ENCODE measurements at regions not wholly inside any gene's neighbourhood (a gene's known extent, or its start where the extent isn't known, plus 50 kb on each side); places are given as distances from the start of the nearest gene placed in this dataset.

DNA sequence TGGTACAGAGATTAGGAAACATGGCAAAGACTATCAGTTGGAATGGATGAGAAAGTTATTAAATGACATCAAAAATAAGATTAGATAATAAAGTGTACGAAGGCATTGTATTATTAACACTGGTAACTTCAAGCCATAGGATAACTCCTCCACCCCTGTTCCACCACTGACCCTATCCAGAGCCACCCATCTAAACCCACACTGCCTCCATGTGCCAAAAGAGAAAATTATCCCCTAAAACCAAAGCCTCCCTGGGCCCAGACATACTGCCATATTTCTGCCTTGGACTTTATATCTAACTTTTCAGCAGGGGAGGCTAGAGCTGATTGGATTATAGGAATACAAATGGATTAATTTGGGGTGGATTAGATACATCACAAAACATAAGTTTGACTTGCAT lies 443.7 kb downstream of the BCL11A start:
- intact Hi-C loops (cut with DNase I), result loop anchor here in 1 of 2 donors (10.0 kb wide), 1 partner anchor 435 kb away; no protein-coding TSS in a partner anchor
- WGBS, 3 donors, result 83 to 92% (median 92%) methylated on average over 1 of the region's 1 CpG

DNA sequence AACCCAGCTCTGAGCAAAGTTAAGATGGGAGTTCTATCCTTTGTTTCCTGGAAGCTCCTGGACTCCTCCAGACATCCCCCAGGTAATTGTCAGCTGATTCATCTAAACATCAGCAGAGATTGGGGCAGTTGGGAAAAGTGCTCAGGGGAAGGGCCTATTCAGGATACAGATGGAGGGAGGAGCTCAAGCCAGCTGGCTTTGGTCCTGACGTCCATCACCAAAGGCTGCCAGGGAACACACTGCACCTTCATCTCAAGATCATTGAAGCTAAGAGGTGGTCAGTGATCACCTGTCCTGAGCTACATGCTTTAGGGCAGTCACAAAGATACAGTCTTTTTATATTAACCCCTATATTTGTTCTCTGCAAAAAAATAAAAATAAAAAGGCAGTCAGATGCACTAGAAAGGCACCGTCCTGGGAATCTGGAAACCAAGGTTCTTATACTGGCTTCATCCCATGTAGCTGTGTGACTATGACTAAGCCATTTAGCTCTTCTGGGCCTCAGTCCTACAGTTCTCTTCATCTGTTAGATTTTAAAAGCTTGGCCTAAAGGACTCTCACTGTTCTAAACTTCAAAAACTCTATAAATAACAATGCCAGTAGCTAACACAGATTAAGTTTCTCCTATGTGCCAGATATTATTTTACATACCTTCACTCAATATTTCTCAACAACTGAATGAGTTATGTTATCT lies 446.5 kb downstream of the BCL11A start:
- no peaks in the 10 kb centered on the region for H3K36me3 ChIP-seq (ENCODE audit: insufficient read depth in 1 of 2, low read depth in 1 of 2)
- no peak overlapping the region for H3K27ac ChIP-seq
- ATAC-seq, result no peak
- intact Hi-C loops (cut with DNase I), result no loop called here
- 38 to 50% (median 40%) methylated on average over 2 of the region's 2 CpGs for WGBS, 3 donors
- H3K9me3 ChIP-seq, result no peaks in the 10 kb centered on the region
- TF ChIP-seq, protein P1, sequence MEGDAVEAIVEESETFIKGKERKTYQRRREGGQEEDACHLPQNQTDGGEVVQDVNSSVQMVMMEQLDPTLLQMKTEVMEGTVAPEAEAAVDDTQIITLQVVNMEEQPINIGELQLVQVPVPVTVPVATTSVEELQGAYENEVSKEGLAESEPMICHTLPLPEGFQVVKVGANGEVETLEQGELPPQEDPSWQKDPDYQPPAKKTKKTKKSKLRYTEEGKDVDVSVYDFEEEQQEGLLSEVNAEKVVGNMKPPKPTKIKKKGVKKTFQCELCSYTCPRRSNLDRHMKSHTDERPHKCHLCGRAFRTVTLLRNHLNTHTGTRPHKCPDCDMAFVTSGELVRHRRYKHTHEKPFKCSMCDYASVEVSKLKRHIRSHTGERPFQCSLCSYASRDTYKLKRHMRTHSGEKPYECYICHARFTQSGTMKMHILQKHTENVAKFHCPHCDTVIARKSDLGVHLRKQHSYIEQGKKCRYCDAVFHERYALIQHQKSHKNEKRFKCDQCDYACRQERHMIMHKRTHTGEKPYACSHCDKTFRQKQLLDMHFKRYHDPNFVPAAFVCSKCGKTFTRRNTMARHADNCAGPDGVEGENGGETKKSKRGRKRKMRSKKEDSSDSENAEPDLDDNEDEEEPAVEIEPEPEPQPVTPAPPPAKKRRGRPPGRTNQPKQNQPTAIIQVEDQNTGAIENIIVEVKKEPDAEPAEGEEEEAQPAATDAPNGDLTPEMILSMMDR (IDR thresholded peaks at IDR 0.05), result no peak
- no peak for DNase-seq
- H3K4me1 ChIP-seq, result no peaks in the 10 kb centered on the region
- H3K4me3 ChIP-seq, result no peak overlapping the region
- peaks cover 0 to 6% (median 3%) of the 10 kb centered on the region in 3 donors for H3K27me3 ChIP-seq (ENCODE audit: insufficient read depth in 3 of 3, low read length in 2 of 3)

More for the DNA sequence above, 443.7 kb downstream of the BCL11A start:
- Histone ChIP-seq H3K36me3 (ENCODE audit: insufficient read depth in 1 of 2, low read depth in 1 of 2) (no peaks in the 10 kb centered on the region), H3K4me1 (no peaks in the 10 kb centered on the region), H3K4me3 (no peak overlapping the region), H3K9me3 (no peaks in the 10 kb centered on the region), H3K27ac (no peak overlapping the region), H3K27me3 (ENCODE audit: insufficient read depth in 3 of 3, low read length in 2 of 3) (no peaks in the 10 kb centered on the region)
- ATAC-seq, result no peak
- DNase-seq, result no peak
- TF ChIP-seq, protein P1 (IDR thresholded peaks at IDR 0.05), result no peak

DNA sequence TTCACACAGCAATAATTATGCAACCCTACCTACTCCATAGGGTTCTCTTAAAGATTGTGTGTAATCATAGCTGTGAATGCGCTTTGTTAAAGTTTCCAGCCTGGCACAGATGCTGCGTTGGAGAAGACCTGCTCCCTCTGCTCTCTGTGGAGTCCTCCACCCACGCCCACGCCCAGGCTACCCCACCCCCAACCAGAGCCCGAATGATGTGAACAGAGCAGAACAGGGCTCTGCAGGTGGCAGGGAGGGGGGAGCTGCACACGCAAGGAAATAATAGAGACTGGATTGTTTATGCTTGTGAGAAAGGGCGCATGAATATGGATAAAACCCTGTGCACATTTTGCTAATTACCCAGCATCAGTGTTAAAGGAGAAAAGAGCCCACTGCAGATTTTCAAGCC lies 447.5 kb downstream of the BCL11A start:
- H3K4me1 ChIP-seq, result no peaks in the 10 kb centered on the region
- intact Hi-C loops (cut with DNase I), result no loop called here

DNA sequence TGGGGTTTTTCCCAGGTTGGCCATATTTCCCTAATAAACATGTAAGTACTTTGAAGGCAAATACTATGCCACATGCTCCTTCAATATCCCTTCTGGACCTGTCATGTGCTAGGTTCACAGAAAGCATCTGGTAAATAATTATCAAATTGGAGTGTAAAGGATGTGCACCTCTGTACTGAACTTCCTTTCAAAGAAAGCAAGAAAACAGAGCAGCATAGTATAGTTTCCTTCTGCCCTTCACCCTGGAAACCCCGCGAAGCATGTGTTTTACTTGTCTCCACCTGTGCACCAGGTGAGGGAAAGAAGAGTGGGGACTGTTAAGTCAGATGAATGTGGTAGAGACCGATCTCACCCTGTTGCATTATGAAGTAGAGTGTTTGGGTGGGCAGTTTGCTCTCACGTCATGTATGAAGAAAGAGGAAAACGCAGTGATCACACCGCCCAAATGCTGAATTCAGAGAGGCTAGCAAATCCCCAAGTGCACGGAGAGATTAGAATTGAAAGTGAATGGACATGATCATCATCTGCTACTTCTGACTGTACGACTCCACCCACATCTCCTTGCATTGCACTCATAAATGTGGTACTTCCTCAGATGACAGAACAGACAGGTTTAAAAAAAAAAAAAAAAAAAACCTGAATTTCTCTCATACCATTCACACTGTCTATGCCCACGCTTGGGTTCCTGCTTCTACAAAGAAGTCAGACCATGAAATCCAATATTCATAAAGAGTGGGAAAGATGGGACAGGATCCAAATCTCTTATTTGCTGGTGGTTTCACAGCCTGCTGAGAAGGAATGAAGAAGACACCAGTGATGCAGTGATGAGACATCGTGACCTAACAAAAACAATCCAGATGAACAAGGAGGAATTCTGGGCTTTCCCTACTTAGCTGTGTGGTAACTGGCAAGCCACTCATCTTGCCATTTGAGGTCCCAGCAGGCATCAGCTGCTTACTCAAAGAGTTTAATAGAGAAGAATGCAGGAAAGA lies 448.6 kb downstream of the BCL11A start:
- Histone ChIP-seq H3K27me3 (ENCODE audit: insufficient read depth in 3 of 3, low read length in 2 of 3) (peaks cover 0 to 10% (median 3%) of the 10 kb centered on the region in 3 donors), H3K4me1 (no peaks in the 10 kb centered on the region), H3K27ac (no peak overlapping the region), H3K4me3 (no peak overlapping the region), H3K36me3 (ENCODE audit: insufficient read depth in 1 of 2, low read depth in 1 of 2) (no peaks in the 10 kb centered on the region), H3K9me3 (no peaks in the 10 kb centered on the region)
- TF ChIP-seq, protein P1 (IDR thresholded peaks at IDR 0.05), result no peak
- ATAC-seq (no peak), DNase-seq (no peak)
- intact Hi-C loops (cut with DNase I), result no loop called here
- 64 to 66% (median 66%) methylated on average over 10 of the region's 10 CpGs for WGBS, 3 donors

More for the DNA sequence above, 447.5 kb downstream of the BCL11A start:
- Histone ChIP-seq H3K4me3 (no peak overlapping the region), H3K27ac (no peak overlapping the region), H3K9me3 (no peaks in the 10 kb centered on the region), H3K36me3 (ENCODE audit: insufficient read depth in 1 of 2, low read depth in 1 of 2) (no peaks in the 10 kb centered on the region), H3K27me3 (ENCODE audit: insufficient read depth in 3 of 3, low read length in 2 of 3) (peaks cover 0 to 10% (median 3%) of the 10 kb centered on the region in 3 donors)
- DNase-seq (no peak), ATAC-seq (no peak)
- TF ChIP-seq, protein P1 (IDR thresholded peaks at IDR 0.05), result no peak
- 84 to 89% (median 86%) methylated on average over 7 of the region's 7 CpGs for WGBS, 3 donors
